Uterus (tissue), 2 donors: ENCODE measurements at regions not wholly inside any gene's neighbourhood (a gene's known extent, or its start where the extent isn't known, plus 50 kb on each side); places are given as distances from the start of the nearest gene placed in this dataset.

Source experiments
- CTCF ChIP-seq, 4 experiments: fragments of 200-600 bp in 2 of 4; fragments of 450-650 bp in 2 of 4; sonication (generic) in 2 of 4; IDR thresholded peaks; one replicate each; pipeline ENCODE4 v1.5.1; 2016 to 2019; ENCODE audit warnings: antibody characterized with exemption in 4 of 4, mild to moderate bottlenecking in 2 of 4, moderate library complexity in 1 of 4
- POLR2A ChIP-seq, 2 donors: fragments of 450-650 bp; IDR thresholded peaks; one replicate each; pipeline ENCODE4 v1.6.1; 2016; ENCODE audit warnings: antibody characterized with exemption in 2 of 2, mild to moderate bottlenecking in 1 of 2, moderate library complexity in 1 of 2

GRCh38 chr2:16719485-16719808, 53.8 kb upstream of the CYRIA start:
- TF ChIP-seq CTCF (IDR thresholded peaks at IDR 0.05) = no peak
- no peak for TF ChIP-seq POLR2A (IDR thresholded peaks at IDR 0.05)
